Adipocyte (in vitro differentiated cells): ENCODE measurements at regions not wholly inside any gene's neighbourhood (a gene's known extent, or its start where the extent isn't known, plus 50 kb on each side); places are given as distances from the start of the nearest gene placed in this dataset.

ENCODE experiments used
- DNase-seq: peaks from one replicate; pipeline ENCODE4 v3.0.0-alpha.2; 2015; ENCODE audit warnings: low read depth
- H3K27me3 ChIP-seq: replicated peaks from 2 replicates; pipeline ENCODE4 v1.7.0; 2013; ENCODE audit warnings: mild to moderate bottlenecking, low read length, moderate library complexity; ENCODE audit not compliant: control insufficient read depth, insufficient read depth
- H3K36me3 ChIP-seq: 2 replicates; pipeline ENCODE4 v1.7.0; 2013; ENCODE audit warnings: low read length, mild to moderate bottlenecking, moderate library complexity; ENCODE audit not compliant: control insufficient read depth, insufficient read depth, severe bottlenecking
- H3K4me1 ChIP-seq: 2 replicates; pipeline ENCODE4 v1.7.0; 2013; ENCODE audit warnings: mild to moderate bottlenecking, low read length, moderate library complexity; ENCODE audit not compliant: control insufficient read depth, insufficient read depth
- H3K4me3 ChIP-seq: 2 replicates; pipeline ENCODE4 v1.7.0; 2013; ENCODE audit warnings: mild to moderate bottlenecking, low read length, moderate library complexity
- H3K9ac ChIP-seq: 2 replicates; pipeline ENCODE4 v1.7.0; 2013; ENCODE audit warnings: mild to moderate bottlenecking, low read length, moderate library complexity
- H3K9me3 ChIP-seq: 2 replicates; pipeline ENCODE4 v1.7.0; 2013; ENCODE audit warnings: mild to moderate bottlenecking, low read length, moderate library complexity; ENCODE audit not compliant: control insufficient read depth

DNA sequence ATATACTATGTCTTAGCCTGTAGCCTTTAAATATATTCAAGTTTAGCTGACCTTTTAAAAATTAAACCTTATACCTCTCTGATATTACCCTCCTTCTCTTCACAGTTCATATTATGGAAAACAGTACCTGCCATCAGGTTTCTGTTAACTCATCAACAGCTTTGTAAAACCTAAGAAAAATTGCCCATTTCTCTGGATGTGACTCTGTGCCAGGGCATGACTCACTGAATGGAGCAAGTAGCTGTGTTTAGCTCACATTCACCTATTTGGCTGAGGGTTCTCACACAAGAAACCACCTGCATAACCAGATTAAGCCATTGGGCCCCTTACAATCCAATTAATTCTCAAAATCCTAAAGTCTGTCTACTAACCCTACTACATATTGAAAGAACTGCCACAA, 678.8 kb upstream of the MARCKS start:
- Histone ChIP-seq H3K36me3 (no peaks in the 10 kb centered on the region), H3K9me3 (no peaks in the 10 kb centered on the region), H3K9ac (no peak overlapping the region), H3K4me1 (peaks cover 12% of the 10 kb centered on the region), H3K27me3 (no peaks in the 10 kb centered on the region), H3K4me3 (no peak overlapping the region)
- DNase-seq = no peak

DNA sequence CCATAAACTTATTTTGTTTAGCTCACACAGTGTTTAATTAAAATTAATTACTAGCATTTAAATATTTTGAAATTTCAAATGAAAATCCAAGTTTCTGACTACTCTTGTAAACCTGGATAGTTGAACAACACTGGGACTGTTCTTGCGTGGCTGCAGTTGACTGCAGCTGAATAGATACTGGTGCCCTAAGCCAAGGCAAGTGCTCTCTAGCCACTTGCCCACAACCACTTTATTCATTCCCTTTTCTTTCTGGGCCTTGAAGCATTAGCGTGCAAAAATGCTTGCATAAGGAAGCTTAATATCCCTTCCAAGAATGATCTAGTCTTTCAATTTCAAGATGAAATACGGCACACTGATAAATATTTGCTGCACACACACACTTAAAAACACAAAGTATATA, 676.0 kb upstream of the MARCKS start:
- Histone ChIP-seq H3K4me1 (peaks cover 20% of the 10 kb centered on the region), H3K36me3 (no peaks in the 10 kb centered on the region), H3K9ac (no peak overlapping the region), H3K4me3 (no peak overlapping the region), H3K9me3 (no peaks in the 10 kb centered on the region), H3K27me3 (no peaks in the 10 kb centered on the region)
- no peak for DNase-seq

DNA sequence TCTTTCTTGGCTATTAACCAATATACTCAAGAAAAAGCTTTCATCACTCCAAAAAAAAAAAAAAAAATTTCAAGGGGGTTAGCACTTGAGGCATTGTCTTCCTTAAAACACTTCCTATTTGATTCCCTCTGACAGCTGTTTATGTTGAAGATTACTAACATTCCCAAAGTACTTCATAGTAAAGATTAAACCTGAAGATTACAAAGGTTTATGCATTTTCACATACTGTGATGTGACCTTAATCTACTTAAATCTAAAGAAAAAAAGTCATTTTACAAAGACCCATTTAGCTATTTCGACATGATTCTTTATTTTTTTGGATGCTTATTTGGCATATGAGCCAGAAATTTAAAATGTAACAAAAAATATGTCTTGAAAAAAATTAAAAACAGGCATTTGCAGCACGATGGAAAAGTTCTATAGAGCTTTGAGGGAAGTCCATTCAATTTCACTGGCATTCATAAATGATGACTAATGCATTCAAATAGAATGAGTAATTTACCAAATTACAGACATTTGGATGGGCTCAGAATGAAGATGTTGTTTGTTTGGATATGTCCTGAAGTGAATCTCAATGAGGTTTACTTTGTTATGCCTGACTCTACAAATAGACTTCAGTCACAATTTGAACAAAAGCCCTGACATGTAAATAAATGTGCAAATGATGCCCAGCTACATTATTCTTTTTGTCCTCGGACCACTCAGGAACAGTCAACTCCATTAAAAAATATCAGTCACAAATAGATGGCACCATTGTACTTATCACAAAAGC, 674.6 kb upstream of the MARCKS start:
- Histone ChIP-seq H3K4me1 (peaks cover 20% of the 10 kb centered on the region), H3K4me3 (no peak overlapping the region), H3K36me3 (no peaks in the 10 kb centered on the region), H3K27me3 (no peaks in the 10 kb centered on the region), H3K9me3 (no peaks in the 10 kb centered on the region), H3K9ac (peak overlapping the region; percentile 16)
- peak; percentile 89 for DNase-seq

DNA sequence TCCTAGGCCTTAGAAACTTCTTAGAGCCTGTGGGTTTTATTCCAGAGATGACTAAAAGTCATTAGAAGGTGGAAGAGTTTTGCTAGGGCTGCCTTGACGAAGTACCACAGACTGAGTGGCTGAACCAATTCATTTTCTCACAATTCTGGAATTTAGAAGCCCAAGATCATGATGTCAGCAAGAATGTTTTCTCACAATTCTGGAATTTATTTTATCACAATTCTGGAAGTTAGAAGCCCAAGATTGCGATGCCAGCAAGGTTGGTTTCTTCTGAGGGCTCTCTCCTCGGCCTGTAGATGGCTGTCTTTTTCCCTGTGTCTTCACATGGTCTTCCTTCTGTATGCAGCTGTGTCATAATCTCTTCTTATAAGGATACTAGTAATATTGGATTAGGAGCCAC, 672.9 kb upstream of the MARCKS start:
- Histone ChIP-seq H3K27me3 (no peaks in the 10 kb centered on the region), H3K4me3 (no peak overlapping the region), H3K9me3 (no peaks in the 10 kb centered on the region), H3K9ac (no peak overlapping the region), H3K4me1 (peaks cover 20% of the 10 kb centered on the region), H3K36me3 (no peaks in the 10 kb centered on the region)
- DNase-seq = peak; percentile 75

DNA sequence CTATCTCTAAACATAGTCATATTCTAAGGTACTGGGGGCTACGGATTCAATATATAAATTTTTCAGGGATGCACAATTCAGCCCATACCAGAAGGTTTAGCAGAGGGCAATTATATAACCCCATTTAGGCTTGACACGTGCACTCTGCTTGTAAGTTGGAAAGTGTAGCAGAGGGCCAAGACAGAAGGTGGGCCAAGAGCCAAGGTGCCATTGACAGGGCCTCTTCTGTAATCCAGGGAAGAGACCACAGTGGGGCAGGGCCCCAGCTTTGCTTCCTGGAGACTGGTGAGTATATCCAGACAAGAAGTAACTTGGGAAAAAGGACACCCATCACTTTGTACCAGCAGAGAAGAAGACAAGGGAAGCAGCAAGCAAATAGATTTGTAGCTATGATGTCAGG, 672.4 kb upstream of the MARCKS start:
- H3K9ac ChIP-seq = no peak overlapping the region
- H3K4me3 ChIP-seq = no peak overlapping the region
- peaks cover 20% of the 10 kb centered on the region for H3K4me1 ChIP-seq
- H3K9me3 ChIP-seq = no peaks in the 10 kb centered on the region
- no peaks in the 10 kb centered on the region for H3K36me3 ChIP-seq
- H3K27me3 ChIP-seq = no peaks in the 10 kb centered on the region
- DNase-seq = peak; percentile 33

DNA sequence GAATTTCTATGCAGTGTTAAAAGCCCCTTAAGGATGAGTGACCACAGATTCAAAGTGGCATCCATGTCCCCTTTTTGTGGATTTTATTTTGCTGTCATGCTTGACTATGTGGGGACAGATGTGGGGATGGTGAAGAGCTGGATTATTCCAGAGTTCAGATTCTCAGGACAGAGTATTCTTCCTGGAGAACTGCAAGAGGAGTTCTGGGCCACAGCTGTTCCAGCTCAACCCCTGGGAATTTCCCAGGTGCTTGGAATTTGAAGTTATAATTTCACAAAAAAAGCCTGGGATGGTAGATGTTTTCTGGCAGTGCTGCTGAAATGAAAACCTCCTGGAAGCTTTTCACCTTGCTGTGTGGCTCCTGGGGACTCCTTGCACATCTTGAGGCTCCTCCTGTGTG, 671.8 kb upstream of the MARCKS start:
- H3K9me3 ChIP-seq = no peaks in the 10 kb centered on the region
- H3K27me3 ChIP-seq = no peaks in the 10 kb centered on the region
- peaks cover 20% of the 10 kb centered on the region for H3K4me1 ChIP-seq
- no peaks in the 10 kb centered on the region for H3K36me3 ChIP-seq
- peak; percentile 21 for DNase-seq
- no peak overlapping the region for H3K9ac ChIP-seq
- H3K4me3 ChIP-seq = no peak overlapping the region

DNA sequence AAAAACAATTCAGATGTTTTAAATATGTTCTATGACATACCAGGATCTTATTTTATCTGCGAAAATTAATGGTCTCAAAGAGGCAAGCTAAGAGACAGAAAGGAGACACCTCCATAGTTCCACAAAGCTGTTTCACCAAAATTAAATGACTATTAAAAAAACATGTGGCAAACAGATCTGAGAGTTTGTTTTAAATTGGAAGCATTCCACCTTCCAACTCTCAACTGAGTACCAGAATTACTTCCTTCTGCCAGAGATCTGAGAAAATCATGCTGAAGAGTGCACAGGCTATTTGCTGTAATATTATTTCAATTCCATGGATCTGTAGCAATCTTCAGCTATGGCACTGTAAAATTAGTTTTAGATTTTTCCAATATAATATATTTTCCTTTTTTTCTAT, 669.5 kb upstream of the MARCKS start:
- DNase-seq = peak; percentile 19
- Histone ChIP-seq H3K4me3 (no peak overlapping the region), H3K36me3 (no peaks in the 10 kb centered on the region), H3K4me1 (peaks cover 15% of the 10 kb centered on the region), H3K27me3 (no peaks in the 10 kb centered on the region), H3K9me3 (peaks cover 3% of the 10 kb centered on the region), H3K9ac (no peak overlapping the region)

DNA sequence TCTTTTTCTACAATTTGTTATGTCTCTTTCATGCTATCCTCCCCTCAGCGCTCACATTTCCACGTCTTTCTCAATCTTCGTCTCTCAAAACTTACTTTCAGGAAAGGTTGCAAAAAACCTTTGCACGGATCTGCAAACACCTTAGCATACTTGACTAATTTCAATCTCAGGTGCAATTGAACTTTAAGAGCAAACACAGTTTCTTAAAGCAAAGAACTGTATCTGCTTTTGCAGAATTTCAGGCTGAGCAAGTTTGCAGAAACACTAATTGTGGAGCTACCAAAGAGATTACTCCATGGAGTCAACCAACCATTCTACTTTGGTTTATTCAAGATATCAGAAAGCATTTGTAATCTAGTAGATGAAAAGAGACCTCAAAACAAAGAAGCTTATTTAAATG, 668.2 kb upstream of the MARCKS start:
- no peaks in the 10 kb centered on the region for H3K36me3 ChIP-seq
- no peak for DNase-seq
- H3K9ac ChIP-seq = no peak overlapping the region
- H3K27me3 ChIP-seq = no peaks in the 10 kb centered on the region
- peaks cover 9% of the 10 kb centered on the region for H3K4me1 ChIP-seq
- H3K4me3 ChIP-seq = no peak overlapping the region
- peaks cover 16% of the 10 kb centered on the region for H3K9me3 ChIP-seq

DNA sequence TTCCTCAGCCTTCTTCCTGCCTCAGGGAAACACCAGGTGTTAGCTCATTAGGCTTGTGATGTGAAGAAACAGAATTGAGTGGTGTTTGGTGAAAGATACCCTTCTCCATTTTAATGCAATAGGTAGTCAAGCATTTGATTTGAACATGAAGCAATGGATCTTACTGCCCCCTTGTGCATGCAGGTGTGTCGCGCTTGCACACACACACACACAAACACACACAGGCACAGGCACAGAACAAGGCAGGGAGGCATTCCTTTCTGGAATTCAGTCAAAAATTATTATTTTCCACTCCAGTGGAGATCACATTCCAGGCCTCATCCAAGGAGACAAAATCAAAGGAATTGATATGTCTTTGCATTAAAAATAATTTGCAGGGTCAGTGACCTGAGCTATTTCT, 667.0 kb upstream of the MARCKS start:
- peaks cover 24% of the 10 kb centered on the region for H3K9me3 ChIP-seq
- DNase-seq = no peak
- H3K4me3 ChIP-seq = no peak overlapping the region
- H3K4me1 ChIP-seq = peaks cover under 1% of the 10 kb centered on the region
- H3K27me3 ChIP-seq = no peaks in the 10 kb centered on the region
- H3K36me3 ChIP-seq = no peaks in the 10 kb centered on the region
- H3K9ac ChIP-seq = no peak overlapping the region

DNA sequence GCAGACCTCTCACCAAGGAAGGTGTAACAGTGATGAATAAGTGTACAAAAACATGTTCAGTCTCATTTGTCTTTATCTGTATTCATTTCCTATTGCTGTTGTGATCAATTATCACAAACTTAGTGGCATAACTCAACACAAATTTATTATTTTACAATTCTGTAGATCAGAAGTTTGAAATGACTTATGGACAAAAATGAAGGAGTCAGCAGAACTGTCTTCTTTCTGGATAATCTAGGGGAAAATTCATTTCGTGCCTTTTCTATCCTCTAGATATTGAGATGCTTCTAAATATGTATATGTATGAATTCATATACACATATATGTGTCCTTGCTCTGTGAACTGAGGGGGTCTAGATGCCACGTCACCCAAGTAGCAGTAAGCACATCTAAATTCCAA, 663.1 kb upstream of the MARCKS start:
- Histone ChIP-seq H3K9me3 (peaks cover 24% of the 10 kb centered on the region), H3K36me3 (no peaks in the 10 kb centered on the region), H3K4me1 (no peaks in the 10 kb centered on the region), H3K4me3 (no peak overlapping the region), H3K9ac (no peak overlapping the region), H3K27me3 (no peaks in the 10 kb centered on the region)
- DNase-seq = no peak

DNA sequence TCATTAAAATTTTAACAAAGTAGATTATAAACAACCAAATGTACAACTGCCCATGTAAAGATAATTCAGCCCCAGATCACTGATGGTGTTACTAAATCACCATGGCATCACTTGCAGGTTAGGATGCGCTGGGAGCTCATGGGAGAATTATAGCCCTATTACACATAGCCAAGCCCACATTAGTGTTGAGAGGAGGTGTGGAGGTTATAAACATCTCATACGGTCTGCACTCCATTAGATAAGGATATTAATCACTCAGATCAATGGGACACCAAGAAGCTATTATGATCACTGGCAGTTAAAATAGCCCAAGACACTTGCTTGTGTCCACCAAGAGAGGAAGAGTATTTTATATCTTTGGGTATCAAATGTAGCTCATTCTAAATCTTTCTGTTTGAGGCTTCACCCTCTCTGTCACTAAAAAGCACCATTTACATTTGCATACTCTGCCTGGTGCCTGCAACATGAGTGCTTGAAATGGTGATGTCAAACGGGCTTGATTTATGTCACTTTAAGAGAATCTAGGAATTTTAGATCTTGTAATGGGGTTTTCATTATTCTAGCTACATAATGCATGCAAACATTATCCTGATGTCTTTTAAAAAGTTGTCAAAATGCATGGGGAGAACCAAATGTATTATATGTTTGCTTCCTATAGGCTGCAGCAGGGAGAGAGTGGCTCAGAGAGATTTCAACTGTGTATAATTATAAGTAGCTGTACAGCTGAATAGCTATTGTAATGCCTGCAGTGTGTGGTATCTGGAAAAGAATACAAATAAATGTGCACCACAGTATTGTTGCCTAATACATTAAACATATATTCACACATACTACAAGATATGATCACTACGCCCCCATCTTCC, 654.1 kb upstream of the MARCKS start:
- no peak for DNase-seq
- H3K27me3 ChIP-seq = no peaks in the 10 kb centered on the region
- no peaks in the 10 kb centered on the region for H3K36me3 ChIP-seq
- no peak overlapping the region for H3K9ac ChIP-seq
- H3K9me3 ChIP-seq = no peaks in the 10 kb centered on the region
- H3K4me1 ChIP-seq = no peaks in the 10 kb centered on the region
- H3K4me3 ChIP-seq = no peak overlapping the region
